DND-41 (cell line): ENCODE measurements at regions not wholly inside any gene's neighbourhood (a gene's known extent, or its start where the extent isn't known, plus 50 kb on each side); places are given as distances from the start of the nearest gene placed in this dataset.

Experiments
- ATAC-seq: fragments of 200-7000 bp; cut with Tn5 transposase; 3 replicates; pipeline ENCODE4 v1.9.1; 2021; ENCODE audit warnings: low read depth; ENCODE audit not compliant: insufficient read depth
- DNase-seq: peaks from one replicate; pipeline ENCODE4 v3.0.0-alpha.2; 2020
- H2AFZ ChIP-seq: 2 replicates; pipeline ENCODE4 v1.6.0; 2012; ENCODE audit warnings: low read depth, low read length
- H3K27ac ChIP-seq: 2 replicates; pipeline ENCODE4 v1.5.1; 2012; ENCODE audit warnings: low read length, inconsistent platforms
- H3K27me3 ChIP-seq: fragments of 200-600 bp; sonication (generic); 2 replicates; pipeline ENCODE4 v1.6.0; 2012; ENCODE audit warnings: low read length, mild to moderate bottlenecking, inconsistent platforms; ENCODE audit not compliant: insufficient read depth, poor library complexity
- H3K36me3 ChIP-seq: 2 replicates; pipeline ENCODE4 v1.5.1; 2012; ENCODE audit warnings: low read length, inconsistent platforms; ENCODE audit not compliant: insufficient read depth
- H3K4me1 ChIP-seq: 2 replicates; pipeline ENCODE4 v1.5.1; 2012; ENCODE audit warnings: mild to moderate bottlenecking, low read length; ENCODE audit not compliant: insufficient read depth
- H3K4me2 ChIP-seq: 2 replicates; pipeline ENCODE4 v1.6.0; 2012; ENCODE audit warnings: mild to moderate bottlenecking, moderate library complexity, low read length, inconsistent platforms; ENCODE audit not compliant: insufficient read depth
- H3K4me3 ChIP-seq, 2 experiments: fragments of 200-600 bp in 1 of 2; shearing (Covaris generic) in 1 of 2; 2 replicates each; pipeline ENCODE4 v1.5.1; 2012 to 2016; ENCODE audit warnings: inconsistent platforms in 2 of 2, low read length in 2 of 2, mild to moderate bottlenecking in 2 of 2, low read depth in 1 of 2, moderate library complexity in 1 of 2
- H3K79me2 ChIP-seq: 2 replicates; pipeline ENCODE4 v1.6.0; 2012; ENCODE audit warnings: low read length, inconsistent platforms; ENCODE audit not compliant: insufficient read depth
- H3K9ac ChIP-seq: 2 replicates; pipeline ENCODE4 v1.6.0; 2012; ENCODE audit warnings: low read depth, mild to moderate bottlenecking, inconsistent platforms, low read length, moderate library complexity
- H3K9me3 ChIP-seq: 2 replicates; pipeline ENCODE4 v1.5.1; 2012; ENCODE audit warnings: low read length, moderate library complexity, mild to moderate bottlenecking, inconsistent platforms; ENCODE audit not compliant: insufficient read depth, severe bottlenecking
- H4K20me1 ChIP-seq: 2 replicates; pipeline ENCODE4 v1.6.0; 2012; ENCODE audit warnings: low read length; ENCODE audit not compliant: insufficient read depth
- CTCF ChIP-seq: IDR thresholded peaks from 2 replicates; pipeline ENCODE4 v1.5.1; 2012; ENCODE audit warnings: borderline replicate concordance, low read length, moderate library complexity, mild to moderate bottlenecking; ENCODE audit not compliant: poor library complexity, severe bottlenecking; ENCODE audit errors: extremely low read depth
- EZH2 ChIP-seq: IDR thresholded peaks from 3 replicates; pipeline ENCODE4 v1.6.1; 2012; ENCODE audit warnings: borderline replicate concordance, low read depth, mild to moderate bottlenecking, moderate library complexity, low read length, inconsistent platforms; ENCODE audit not compliant: severe bottlenecking

- no peak for TF ChIP-seq EZH2
- TF ChIP-seq CTCF, result no peak
- no peaks in the 10 kb centered on the region for H3K4me1 ChIP-seq
- DNase-seq (no peak), ATAC-seq (no peak)
- no peak overlapping the region for H3K4me3 ChIP-seq
- no peaks in the 10 kb centered on the region for H3K36me3 ChIP-seq
- no peaks in the 10 kb centered on the region for H4K20me1 ChIP-seq
- H3K79me2 ChIP-seq, result no peaks in the 10 kb centered on the region
- peaks cover 4% of the 10 kb centered on the region for H3K27me3 ChIP-seq
- no peak overlapping the region for H3K27ac ChIP-seq
- no peaks in the 10 kb centered on the region for H3K9me3 ChIP-seq
- no peak overlapping the region for H2AFZ ChIP-seq
- no peak overlapping the region for H3K4me2 ChIP-seq
- no peak overlapping the region for H3K9ac ChIP-seq
Measured at GRCh38 chr6:7473805-7474719, 67.4 kb upstream of the DSP start.

- Histone ChIP-seq H3K4me2 (no peak overlapping the region), H3K79me2 (no peaks in the 10 kb centered on the region), H4K20me1 (no peaks in the 10 kb centered on the region), H3K9ac (no peak overlapping the region), H3K27ac (no peak overlapping the region), H3K27me3 (peaks cover 4% of the 10 kb centered on the region), H3K4me1 (no peaks in the 10 kb centered on the region), H3K36me3 (no peaks in the 10 kb centered on the region), H3K9me3 (no peaks in the 10 kb centered on the region), H3K4me3 (no peak overlapping the region), H2AFZ (no peak overlapping the region)
- ATAC-seq (no peak), DNase-seq (no peak)
- TF ChIP-seq CTCF, result no peak
- TF ChIP-seq EZH2, result no peak
Measured at GRCh38 chr6:7475081-7475480, 66.4 kb upstream of the DSP start.

- Histone ChIP-seq H3K36me3 (no peaks in the 10 kb centered on the region), H3K4me1 (no peaks in the 10 kb centered on the region), H4K20me1 (no peaks in the 10 kb centered on the region), H3K4me3 (no peak overlapping the region), H3K27me3 (peaks cover 4% of the 10 kb centered on the region), H3K79me2 (no peaks in the 10 kb centered on the region), H3K9ac (no peak overlapping the region), H3K27ac (no peak overlapping the region), H3K4me2 (no peak overlapping the region), H2AFZ (no peak overlapping the region), H3K9me3 (no peaks in the 10 kb centered on the region)
- TF ChIP-seq CTCF (no peak), EZH2 (no peak)
- DNase-seq (no peak), ATAC-seq (no peak)
Measured at GRCh38 chr6:7479801-7480266, 61.6 kb upstream of the DSP start.
